Smooth muscle cell (in vitro differentiated cells): ENCODE measurements at regions not wholly inside any gene's neighbourhood (a gene's known extent, or its start where the extent isn't known, plus 50 kb on each side); places are given as distances from the start of the nearest gene placed in this dataset.

Experiments
- DNase-seq: peaks from one replicate; lab custom pipeline; 2025; ENCODE audit not compliant: unreplicated experiment; lab: John Stamatoyannopoulos, UW
- H2AFZ ChIP-seq: fragments of 200-600 bp; sonication (generic); 2 replicates; pipeline ENCODE4 v1.6.0; 2016; ENCODE audit warnings: antibody characterized with exemption, low read depth, mild to moderate bottlenecking
- H3F3A ChIP-seq: fragments of 200-600 bp; sonication (generic); 2 replicates; pipeline ENCODE4 v1.6.0; 2017; ENCODE audit warnings: antibody characterized with exemption, low read depth
- H3K27ac ChIP-seq: fragments of 200-600 bp; sonication (generic); 2 replicates; pipeline ENCODE4 v1.5.1; 2016; ENCODE audit warnings: low read depth, mild to moderate bottlenecking
- H3K27me3 ChIP-seq: fragments of 200-600 bp; sonication (generic); 2 replicates; pipeline ENCODE4 v1.6.1; 2016; ENCODE audit warnings: low read depth, mild to moderate bottlenecking
- H3K36me3 ChIP-seq: fragments of 200-600 bp; sonication (generic); 2 replicates; pipeline ENCODE4 v1.5.1; 2016; ENCODE audit warnings: low read depth
- H3K4me1 ChIP-seq: fragments of 200-600 bp; sonication (generic); 2 replicates; pipeline ENCODE4 v1.5.1; 2016; ENCODE audit warnings: low read depth
- H3K4me2 ChIP-seq: fragments of 200-600 bp; sonication (generic); 2 replicates; pipeline ENCODE4 v1.6.0; 2016; ENCODE audit warnings: mild to moderate bottlenecking
- H3K4me3 ChIP-seq: fragments of 200-600 bp; sonication (generic); 2 replicates; pipeline ENCODE4 v1.5.1; 2016; ENCODE audit warnings: mild to moderate bottlenecking
- H3K79me2 ChIP-seq: fragments of 200-600 bp; sonication (generic); 2 replicates; pipeline ENCODE4 v1.6.0; 2016; ENCODE audit warnings: low read depth, mild to moderate bottlenecking
- H3K9ac ChIP-seq: fragments of 200-600 bp; sonication (generic); 2 replicates; pipeline ENCODE4 v1.6.0; 2016; ENCODE audit warnings: low read depth
- H3K9me3 ChIP-seq: fragments of 200-600 bp; sonication (generic); replicated peaks from 2 replicates; pipeline ENCODE4 v1.5.1; 2016; ENCODE audit warnings: low read depth
- H4K20me1 ChIP-seq: fragments of 200-600 bp; sonication (generic); 2 replicates; pipeline ENCODE4 v1.6.0; 2016; ENCODE audit warnings: low read depth
- CTCF ChIP-seq: fragments of 200-600 bp; sonication (generic); IDR thresholded peaks from 2 replicates; pipeline ENCODE4 v1.5.1; 2017; ENCODE audit warnings: borderline replicate concordance, mild to moderate bottlenecking, antibody characterized with exemption; ENCODE audit not compliant: insufficient read depth, poor library complexity, severe bottlenecking
- WGBS: methylation state at CpG from one replicate; pipeline ENCODE4 v1.1.7; 2016; ENCODE audit warnings: low lambda C conversion rate; 5-methylcytosine and 5-hydroxymethylcytosine counted together

GRCh38 chrX:39898147-39898546 lies 199.6 kb downstream of the BCOR start:
- H3F3A ChIP-seq: peaks cover 4% of the 10 kb centered on the region
- no peaks in the 10 kb centered on the region for H3K9me3 ChIP-seq
- H3K4me1 ChIP-seq: peaks cover 42% of the 10 kb centered on the region
- no peak overlapping the region for H3K4me2 ChIP-seq
- no peaks in the 10 kb centered on the region for H3K79me2 ChIP-seq
- no peak overlapping the region for H3K4me3 ChIP-seq
- H3K27ac ChIP-seq: peak overlapping the region; percentile 58
- no peaks in the 10 kb centered on the region for H3K27me3 ChIP-seq
- no peak for TF ChIP-seq CTCF
- 69% methylated on average over 2 of the region's 2 CpGs for WGBS
- H4K20me1 ChIP-seq: no peaks in the 10 kb centered on the region
- no peak overlapping the region for H2AFZ ChIP-seq
- H3K36me3 ChIP-seq: no peaks in the 10 kb centered on the region
- H3K9ac ChIP-seq: no peak overlapping the region
- no peak for DNase-seq

- Histone ChIP-seq H3K4me2 (no peak overlapping the region), H2AFZ (no peak overlapping the region), H3K4me3 (no peak overlapping the region), H3K9me3 (no peaks in the 10 kb centered on the region), H3K27me3 (no peaks in the 10 kb centered on the region), H3K36me3 (no peaks in the 10 kb centered on the region), H3K79me2 (no peaks in the 10 kb centered on the region), H3F3A (peaks cover 4% of the 10 kb centered on the region), H3K4me1 (peaks cover 42% of the 10 kb centered on the region), H3K9ac (no peak overlapping the region), H3K27ac (no peak overlapping the region), H4K20me1 (no peaks in the 10 kb centered on the region)
- no peak for DNase-seq
- WGBS: 96% methylated on average over 10 of the region's 10 CpGs
- no peak for TF ChIP-seq CTCF
These were observed 198.7 kb downstream of the BCOR start for GRCh38 chrX:39899059-39899458.

- DNase-seq: no peak
- Histone ChIP-seq H3K4me1 (peaks cover 36% of the 10 kb centered on the region), H2AFZ (peak overlapping the region; percentile 53), H3K79me2 (no peaks in the 10 kb centered on the region), H3K27ac (no peak overlapping the region), H3K9me3 (no peaks in the 10 kb centered on the region), H3K27me3 (no peaks in the 10 kb centered on the region), H3K4me3 (peak overlapping the region; percentile 10), H3K4me2 (peak overlapping the region; percentile 79), H3K9ac (no peak overlapping the region), H4K20me1 (no peaks in the 10 kb centered on the region), H3F3A (peaks cover 4% of the 10 kb centered on the region), H3K36me3 (no peaks in the 10 kb centered on the region)
- no peak for TF ChIP-seq CTCF
- WGBS: 35% methylated on average over 23 of the region's 23 CpGs
These were observed 197.6 kb downstream of the BCOR start for GRCh38 chrX:39899856-39900776.
